HCT116 (cell line): ENCODE measurements at regions not wholly inside any gene's neighbourhood (a gene's known extent, or its start where the extent isn't known, plus 50 kb on each side); places are given as distances from the start of the nearest gene placed in this dataset.

ENCODE experiments used
- ATAC-seq: fragments of 200-7000 bp; cut with Tn5 transposase; 2 replicates; pipeline ENCODE4 v1.9.1; 2020; ENCODE audit warnings: mild to moderate bottlenecking, moderate library complexity
- BruUV-seq: library from RNA; stranded (reverse); fragments of 400-500 nt; replicated peaks from 2 replicates; lab custom pipeline; 2021; lab: Mats Ljungman, UMichigan
- CTCF ChIA-PET: fragments of 300-600 bp; sonication (Branson Sonifier 250); formaldehyde crosslinking; loops from one replicate; lab custom pipeline; 2021; ENCODE audit warnings: antibody characterized with exemption; lab: Charles Lee
- POLR2A ChIA-PET: fragments of 300-600, 350-600 bp; sonication (Branson Sonifier 250); formaldehyde crosslinking; loops from one replicate; lab custom pipeline; 2021; ENCODE audit warnings: antibody characterized with exemption; lab: Charles Lee
- RAD21 ChIA-PET, 2 experiments: fragments of 300-600 bp; sonication (Branson Sonifier 250); formaldehyde crosslinking; loops; one replicate each; lab custom pipeline; 2023; ENCODE audit warnings: low total read pairs in 2 of 2; ENCODE audit not compliant: uncharacterized antibody in 2 of 2, unreplicated experiment in 2 of 2, low non-redundant PET in 1 of 2; lab: Charles Lee
- DNase-seq: peaks from one replicate; pipeline ENCODE4 v3.0.0-alpha.2; 2010; ENCODE audit warnings: low read depth, low spot score
- H2AFZ ChIP-seq: fragments of 200-600 bp; shearing (Covaris generic), sonication (generic); 2 replicates; pipeline ENCODE4 v1.6.1; 2017; ENCODE audit warnings: low read depth, mixed run types, mixed read lengths, antibody characterized with exemption, low read length; ENCODE audit not compliant: poor library complexity, severe bottlenecking
- H3K27ac ChIP-seq: 2 replicates; pipeline ENCODE4 v1.5.1; 2012; ENCODE audit warnings: low read depth, low read length
- H3K27me3 ChIP-seq: fragments of 200-600 bp; sonication (generic); 2 replicates; pipeline ENCODE4 v1.6.1; 2016; ENCODE audit warnings: mixed run types, low read length, mixed read lengths; ENCODE audit not compliant: insufficient read depth
- H3K36me3 ChIP-seq, 2 experiments: fragments of 200-500 bp in 1 of 2; fragments of 200-600 bp in 1 of 2; sonication (Bioruptor generic) in 1 of 2; sonication (generic) in 1 of 2; 2 replicates each; pipeline versions ENCODE4 v1.5.1 to v1.6.1; 2014 to 2016; ENCODE audit warnings: low read length in 2 of 2, inconsistent platforms in 1 of 2, mixed read lengths in 1 of 2, mixed run types in 1 of 2; ENCODE audit not compliant: insufficient read depth in 2 of 2, control insufficient read depth in 1 of 2
- H3K4me1 ChIP-seq, 2 experiments: fragments of 200-600 bp in 1 of 2; sonication (generic) in 1 of 2; 2 replicates each; pipeline versions ENCODE4 v1.5.1 to v1.6.1; 2012 to 2017; ENCODE audit warnings: low read length in 2 of 2, inconsistent platforms in 1 of 2, mild to moderate bottlenecking in 1 of 2, mixed read lengths in 1 of 2, mixed run types in 1 of 2, moderate library complexity in 1 of 2; ENCODE audit not compliant: insufficient read depth in 2 of 2, control insufficient read depth in 1 of 2
- H3K4me2 ChIP-seq: fragments of 200-600 bp; sonication (generic); 2 replicates; pipeline ENCODE4 v1.6.1; 2017; ENCODE audit warnings: mixed run types, low read length, mixed read lengths
- H3K4me3 ChIP-seq, 2 experiments: fragments of 200-600 bp in 1 of 2; sonication (generic) in 1 of 2; replicated peaks in 1 of 2; 2 replicates each; pipeline ENCODE4 v1.5.1; 2011 to 2016; ENCODE audit warnings: low read length in 2 of 2, control low read depth in 1 of 2, low read depth in 1 of 2, mild to moderate bottlenecking in 1 of 2, mixed read lengths in 1 of 2, mixed run types in 1 of 2
- H3K79me2 ChIP-seq: fragments of 200-600 bp; sonication (generic); 2 replicates; pipeline ENCODE4 v1.6.1; 2017; ENCODE audit warnings: mild to moderate bottlenecking, mixed run types, low read length, moderate library complexity, mixed read lengths; ENCODE audit not compliant: insufficient read depth
- H3K9ac ChIP-seq: fragments of 200-600 bp; sonication (generic); 2 replicates; pipeline ENCODE4 v1.6.1; 2016; ENCODE audit warnings: low read length, mixed read lengths
- H3K9me2 ChIP-seq: fragments of 200-600 bp; sonication (generic), shearing (Covaris generic); 2 replicates; pipeline ENCODE4 v1.6.1; 2017; ENCODE audit warnings: mixed run types, mild to moderate bottlenecking, moderate library complexity; ENCODE audit not compliant: insufficient read depth
- H3K9me3 ChIP-seq, 2 experiments: fragments of 200-500 bp in 1 of 2; fragments of 200-600 bp in 1 of 2; sonication (Bioruptor generic) in 1 of 2; sonication (generic) in 1 of 2; 2 replicates each; pipeline ENCODE4 v1.6.1; 2014 to 2017; ENCODE audit warnings: low read length in 2 of 2, mixed read lengths in 2 of 2, inconsistent platforms in 1 of 2, low read depth in 1 of 2, mild to moderate bottlenecking in 1 of 2, mixed run types in 1 of 2, moderate library complexity in 1 of 2; ENCODE audit not compliant: control insufficient read depth in 1 of 2, insufficient read depth in 1 of 2
- H4K20me1 ChIP-seq: fragments of 200-600 bp; sonication (generic), shearing (Covaris generic); 2 replicates; pipeline ENCODE4 v1.6.1; 2017; ENCODE audit warnings: mixed run types, mild to moderate bottlenecking, moderate library complexity; ENCODE audit not compliant: insufficient read depth
- CBX3 ChIP-seq: IDR thresholded peaks from 2 replicates; pipeline ENCODE4 v1.6.1; 2012; ENCODE audit warnings: low read depth
- CEBPB ChIP-seq: IDR thresholded peaks from 2 replicates; pipeline ENCODE4 v1.6.1; 2012; ENCODE audit warnings: low read depth
- EGR1 ChIP-seq: IDR thresholded peaks from 2 replicates; pipeline ENCODE4 v1.6.1; 2012; ENCODE audit warnings: low read depth
- ELF1 ChIP-seq: IDR thresholded peaks from 2 replicates; pipeline ENCODE4 v1.6.1; 2012; ENCODE audit warnings: low read depth, borderline replicate concordance
- EZH2 ChIP-seq: fragments of 200-600 bp; sonication (generic); IDR thresholded peaks from 2 replicates; pipeline ENCODE4 v1.6.1; 2017; ENCODE audit warnings: antibody characterized with exemption, mixed run types
- FOSL1 ChIP-seq: IDR thresholded peaks from 2 replicates; pipeline ENCODE4 v1.6.1; 2012; ENCODE audit warnings: low read depth
- JUND ChIP-seq: IDR thresholded peaks from 2 replicates; pipeline ENCODE4 v1.6.1; 2012
- POLR2A ChIP-seq: IDR thresholded peaks from 2 replicates; pipeline ENCODE4 v1.7.0; 2011; ENCODE audit warnings: borderline replicate concordance; ENCODE audit not compliant: insufficient read depth, insufficient read length; ENCODE audit errors: extremely low read depth
- REST ChIP-seq: IDR thresholded peaks from 2 replicates; pipeline ENCODE4 v1.6.1; 2012; ENCODE audit warnings: low read depth
- SIN3A ChIP-seq: IDR thresholded peaks from 2 replicates; pipeline ENCODE4 v1.6.1; 2012; ENCODE audit warnings: low read depth
- SP1 ChIP-seq: IDR thresholded peaks from 2 replicates; pipeline ENCODE4 v1.6.1; 2012; ENCODE audit warnings: low read depth
- TCF7L2 ChIP-seq: IDR thresholded peaks from 2 replicates; pipeline ENCODE4 v1.7.0; 2011; ENCODE audit warnings: borderline replicate concordance, inconsistent platforms; ENCODE audit not compliant: insufficient read depth, insufficient read length; ENCODE audit errors: extremely low read depth
- YY1 ChIP-seq: IDR thresholded peaks from 2 replicates; pipeline ENCODE4 v1.6.1; 2011; ENCODE audit warnings: low read length, low read depth, moderate library complexity, mild to moderate bottlenecking; ENCODE audit not compliant: insufficient replicate concordance; ENCODE audit errors: extremely low read depth
- ZBTB33 ChIP-seq: IDR thresholded peaks from 2 replicates; pipeline ENCODE4 v1.6.1; 2011; ENCODE audit warnings: mild to moderate bottlenecking, low read length, moderate library complexity; ENCODE audit not compliant: insufficient replicate concordance; ENCODE audit errors: extremely low read depth
- ZFX ChIP-seq: fragments of 450-650 bp; IDR thresholded peaks from 2 replicates; pipeline ENCODE4 v1.6.1; 2017
- ZNF274 ChIP-seq: fragments of 200-500 bp; sonication (Bioruptor generic); IDR thresholded peaks from 2 replicates; pipeline ENCODE4 v1.6.1; 2014; ENCODE audit warnings: mild to moderate bottlenecking, low read depth, low read length, inconsistent platforms
- intact Hi-C: fragments of 100-400 bp; cut with micrococcal nuclease; formaldehyde crosslinking; loops from 2 replicates; pipeline ENCODE4 v1.10.0; 2022
- TF ChIP-seq, protein P1 (sequence below): IDR thresholded peaks from 2 replicates; pipeline ENCODE4 v1.6.1; 2012

DNA sequence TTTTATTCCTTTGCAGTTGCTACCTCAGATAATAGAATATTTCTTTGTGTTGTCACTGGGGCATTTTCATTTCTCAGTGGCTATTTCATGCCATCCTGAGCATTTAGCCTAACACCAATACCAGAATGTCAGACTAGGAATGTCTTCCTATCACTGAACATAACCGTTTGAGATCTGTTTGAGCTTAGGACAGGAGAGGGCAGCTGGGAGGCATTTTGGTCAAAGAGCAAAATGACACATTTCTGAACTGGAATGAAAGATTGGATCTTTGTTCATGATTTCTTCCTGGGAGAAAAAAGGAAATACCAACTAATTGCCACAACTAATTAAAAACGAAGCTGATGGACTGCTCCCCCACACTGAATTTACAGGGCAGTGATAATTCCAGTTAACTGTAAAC, 921.3 kb upstream of the NR2F2 start:
- H3K27me3 ChIP-seq, result no peaks in the 10 kb centered on the region
- POLR2A ChIA-PET, result no interaction called here
- DNase-seq, result no peak
- H3K4me1 ChIP-seq, result no peaks in the 10 kb centered on the region
- H3K79me2 ChIP-seq, result no peaks in the 10 kb centered on the region
- no peaks in the 10 kb centered on the region for H4K20me1 ChIP-seq
- no peak overlapping the region for H3K27ac ChIP-seq
- H3K4me2 ChIP-seq, result no peak overlapping the region
- TF ChIP-seq ZNF274 (no peak), ZFX (no peak), POLR2A (no peak), SP1 (no peak), TCF7L2 (no peak), EGR1 (no peak), ELF1 (no peak), YY1 (no peak), SIN3A (no peak), JUND (no peak), REST (no peak), CBX3 (no peak), EZH2 (no peak), FOSL1 (no peak), ZBTB33 (no peak), CEBPB (no peak)
- TF ChIP-seq, protein P1, sequence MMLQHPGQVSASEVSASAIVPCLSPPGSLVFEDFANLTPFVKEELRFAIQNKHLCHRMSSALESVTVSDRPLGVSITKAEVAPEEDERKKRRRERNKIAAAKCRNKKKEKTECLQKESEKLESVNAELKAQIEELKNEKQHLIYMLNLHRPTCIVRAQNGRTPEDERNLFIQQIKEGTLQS, result no peak
- BruUV-seq, result no TSS peak
- H3K36me3 ChIP-seq, result no peaks in the 10 kb centered on the region
- intact Hi-C loops, result no loop called here
- no peak overlapping the region for H3K9ac ChIP-seq
- H3K9me3 ChIP-seq, result no peaks in the 10 kb centered on the region
- no peaks in the 10 kb centered on the region for H3K9me2 ChIP-seq
- H3K4me3 ChIP-seq, result no peak overlapping the region
- CTCF ChIA-PET, result no interaction called here
- no peak for ATAC-seq
- RAD21 ChIA-PET, result no interaction called here
- H2AFZ ChIP-seq, result no peak overlapping the region
